Esophagus muscularis mucosa (tissue), 4 donors: ENCODE measurements at regions not wholly inside any gene's neighbourhood (a gene's known extent, or its start where the extent isn't known, plus 50 kb on each side); places are given as distances from the start of the nearest gene placed in this dataset.

Experiments used
- DNase-seq: peaks from one replicate; pipeline ENCODE4 v3.0.0-alpha.2; 2017; ENCODE audit errors: extremely low spot score
- H3K27ac ChIP-seq, 4 donors: fragments of 200-600 bp; sonication (generic); replicated peaks in 1 of 4; 1 replicate in 3 of 4; 2 replicates in 1 of 4; pipeline ENCODE4 v1.5.1; 2016 to 2019; ENCODE audit warnings: mild to moderate bottlenecking in 1 of 4
- H3K27me3 ChIP-seq, 4 donors: fragments of 200-600 bp; sonication (generic); one replicate each; pipeline versions ENCODE4 v1.5.1 to v1.6.0; 2016 to 2019
- H3K36me3 ChIP-seq, 4 donors: fragments of 200-600 bp; sonication (generic); one replicate each; pipeline ENCODE4 v1.5.1; 2016 to 2019
- H3K4me1 ChIP-seq, 4 donors: fragments of 200-600 bp; sonication (generic); one replicate each; pipeline ENCODE4 v1.5.1; 2016 to 2019
- H3K4me3 ChIP-seq, 4 donors: fragments of 200-600 bp; sonication (generic); 1 replicate in 2 of 4; 2 replicates in 2 of 4; pipeline ENCODE4 v1.5.1; 2016 to 2019; ENCODE audit warnings: mild to moderate bottlenecking in 4 of 4, moderate library complexity in 1 of 4
- H3K9me3 ChIP-seq, 4 donors: fragments of 200-600 bp; sonication (generic); 1 replicate in 3 of 4; 2 replicates in 1 of 4; pipeline ENCODE4 v1.5.1; 2016 to 2019
- CTCF ChIP-seq, 3 experiments: fragments of 200-600 bp in 2 of 3; fragments of 450-650 bp in 1 of 3; sonication (generic) in 2 of 3; IDR thresholded peaks; one replicate each; pipeline ENCODE4 v1.5.1; 2017 to 2019; ENCODE audit warnings: antibody characterized with exemption in 3 of 3, mild to moderate bottlenecking in 2 of 3, moderate library complexity in 1 of 3
- EP300 ChIP-seq: sonication (generic); formaldehyde crosslinking; IDR thresholded peaks from one replicate; pipeline ENCODE4 v1.6.1; 2017; ENCODE audit warnings: antibody characterized with exemption
- POLR2A ChIP-seq: fragments of 450-650 bp; IDR thresholded peaks from one replicate; pipeline ENCODE4 v1.6.1; 2017; ENCODE audit warnings: antibody characterized with exemption, moderate library complexity, mild to moderate bottlenecking, low read depth
- POLR2AphosphoS5 ChIP-seq, 2 donors: sonication (generic); formaldehyde crosslinking; IDR thresholded peaks; one replicate each; pipeline ENCODE4 v1.6.1; 2017; ENCODE audit warnings: antibody characterized with exemption in 2 of 2
- WGBS: methylation state at CpG from one replicate; pipeline ENCODE4 v1.1.5; 2018; 5-methylcytosine and 5-hydroxymethylcytosine counted together
- intact Hi-C: fragments of 100-400 bp; cut with DNase I; formaldehyde crosslinking; loops from one replicate; pipeline ENCODE4 v1.15.1; 2023

- Histone ChIP-seq H3K36me3 (no peaks in the 10 kb centered on the region), H3K4me1 (no peaks in the 10 kb centered on the region), H3K27me3 (no peaks in the 10 kb centered on the region), H3K27ac (no peak overlapping the region), H3K4me3 (no peak overlapping the region), H3K9me3 (peaks cover 0 to 24% (median 21%) of the 10 kb centered on the region in 4 donors)
- DNase-seq: no peak
- TF ChIP-seq EP300 (no peak), POLR2AphosphoS5 (IDR thresholded peaks at IDR 0.05) (no peak), POLR2A (no peak), CTCF (IDR thresholded peaks at IDR 0.05) (no peak)
- intact Hi-C loops: no loop called here
- WGBS: 29% methylated on average over 3 of the region's 3 CpGs
Observed at GRCh38 chr5:130541617-130542221, 623.3 kb downstream of the HINT1 start.

GRCh38 chr5:130536691-130537090, 628.4 kb downstream of the HINT1 start:
- no peaks in the 10 kb centered on the region for H3K4me1 ChIP-seq
- DNase-seq: no peak
- H3K36me3 ChIP-seq: no peaks in the 10 kb centered on the region
- intact Hi-C loops: no loop called here
- no peak overlapping the region for H3K4me3 ChIP-seq
- no peaks in the 10 kb centered on the region for H3K9me3 ChIP-seq
- no peaks in the 10 kb centered on the region for H3K27me3 ChIP-seq
- TF ChIP-seq EP300: no peak
- TF ChIP-seq POLR2A: no peak
- TF ChIP-seq POLR2AphosphoS5 (IDR thresholded peaks at IDR 0.05): no peak
- no peak for TF ChIP-seq CTCF (IDR thresholded peaks at IDR 0.05)
- WGBS: 52% methylated on average over 1 of the region's 1 CpG
- no peak overlapping the region for H3K27ac ChIP-seq

GRCh38 chr5:130532786-130533185, 628.5 kb downstream of the CHSY3 start:
- TF ChIP-seq POLR2AphosphoS5 (IDR thresholded peaks at IDR 0.05) (no peak), CTCF (IDR thresholded peaks at IDR 0.05) (no peak), POLR2A (no peak), EP300 (no peak)
- Histone ChIP-seq H3K4me1 (no peaks in the 10 kb centered on the region), H3K36me3 (no peaks in the 10 kb centered on the region), H3K9me3 (no peaks in the 10 kb centered on the region), H3K4me3 (no peak overlapping the region), H3K27ac (no peak overlapping the region), H3K27me3 (no peaks in the 10 kb centered on the region)
- DNase-seq: no peak
- intact Hi-C loops: no loop called here

- TF ChIP-seq POLR2AphosphoS5 (IDR thresholded peaks at IDR 0.05) (no peak), EP300 (no peak), CTCF (IDR thresholded peaks at IDR 0.05) (no peak), POLR2A (no peak)
- Histone ChIP-seq H3K27me3 (no peaks in the 10 kb centered on the region), H3K9me3 (no peaks in the 10 kb centered on the region), H3K36me3 (no peaks in the 10 kb centered on the region), H3K27ac (no peak overlapping the region), H3K4me1 (no peaks in the 10 kb centered on the region), H3K4me3 (no peak overlapping the region)
- 88% methylated on average over 8 of the region's 8 CpGs for WGBS
- intact Hi-C loops: no loop called here
- no peak for DNase-seq
Observed at GRCh38 chr5:130529511-130530485, 625.5 kb downstream of the CHSY3 start.
